ENCODE measurements at regions not wholly inside any gene's neighbourhood (a gene's known extent, or its start where the extent isn't known, plus 50 kb on each side); places are given as distances from the start of the nearest gene placed in this dataset.

GRCh38 chr5:143723159-143723558 is 88.8 kb upstream of the HMHB1 start:
- H3K36me3 ChIP-seq (ENCODE audit: insufficient read depth, low read length): no peaks in the 10 kb centered on the region
- peaks cover 0 to 2% of the 10 kb centered on the region in 2 donors for H3K27me3 Mint-ChIP-seq
- CTCF ChIA-PET: no interaction called here

GRCh38 chr5:143721925-143722324 is 90.0 kb upstream of the HMHB1 start:
- H3K4me3 Mint-ChIP-seq: no peak overlapping the region
- ChIA-PET POLR2A (interaction anchor here (0.6 kb wide), 1 partner anchor 28 kb away, joined by 9 read pairs; no protein-coding TSS in a partner anchor), CTCF (no interaction called here)
- H3K27me3 Mint-ChIP-seq: peaks cover 0 to 2% of the 10 kb centered on the region in 2 donors
- no peaks in the 10 kb centered on the region for H3K27me3 ChIP-seq (ENCODE audit: insufficient read depth, low read length, poor library complexity, severe bottlenecking)
- H3K36me3 ChIP-seq (ENCODE audit: insufficient read depth, low read length): no peaks in the 10 kb centered on the region
- no peak overlapping the region for H3K4me3 ChIP-seq (ENCODE audit: low read length)
- H3K4me1 ChIP-seq (ENCODE audit: insufficient read depth, low read length): no peaks in the 10 kb centered on the region
- H3K9me3 ChIP-seq (ENCODE audit: low read length): no peaks in the 10 kb centered on the region
- no peak overlapping the region for H3K27ac ChIP-seq (ENCODE audit: low read depth, low read length)
- peaks cover 3 to 9% (median 4%) of the 10 kb centered on the region in 3 donors for H3K4me1 Mint-ChIP-seq
- DNase-seq: no peak
- peaks cover 17 to 20% (median 19%) of the 10 kb centered on the region in 5 donors for H3K9me3 Mint-ChIP-seq
- H3K27ac Mint-ChIP-seq: no peak overlapping the region
- peaks cover 2 to 26% (median 5%) of the 10 kb centered on the region in 3 donors for H3K36me3 Mint-ChIP-seq

More at GRCh38 chr5:143723159-143723558, 88.8 kb upstream of the HMHB1 start:
- no peaks in the 10 kb centered on the region for H3K4me1 ChIP-seq (ENCODE audit: insufficient read depth, low read length)
- no peak overlapping the region for H3K27ac ChIP-seq (ENCODE audit: low read depth, low read length)
- POLR2A ChIA-PET: no interaction called here
- H3K4me3 Mint-ChIP-seq: no peak overlapping the region
- no peaks in the 10 kb centered on the region for H3K27me3 ChIP-seq (ENCODE audit: insufficient read depth, low read length, poor library complexity, severe bottlenecking)
- peaks cover 2 to 26% (median 5%) of the 10 kb centered on the region in 3 donors for H3K36me3 Mint-ChIP-seq
- H3K27ac Mint-ChIP-seq: no peak overlapping the region
- DNase-seq: no peak
- no peak overlapping the region for H3K4me3 ChIP-seq (ENCODE audit: low read length)
- no peaks in the 10 kb centered on the region for H3K4me1 Mint-ChIP-seq
- peaks cover 17 to 20% (median 19%) of the 10 kb centered on the region in 5 donors for H3K9me3 Mint-ChIP-seq
- H3K9me3 ChIP-seq (ENCODE audit: low read length): no peaks in the 10 kb centered on the region

DNA sequence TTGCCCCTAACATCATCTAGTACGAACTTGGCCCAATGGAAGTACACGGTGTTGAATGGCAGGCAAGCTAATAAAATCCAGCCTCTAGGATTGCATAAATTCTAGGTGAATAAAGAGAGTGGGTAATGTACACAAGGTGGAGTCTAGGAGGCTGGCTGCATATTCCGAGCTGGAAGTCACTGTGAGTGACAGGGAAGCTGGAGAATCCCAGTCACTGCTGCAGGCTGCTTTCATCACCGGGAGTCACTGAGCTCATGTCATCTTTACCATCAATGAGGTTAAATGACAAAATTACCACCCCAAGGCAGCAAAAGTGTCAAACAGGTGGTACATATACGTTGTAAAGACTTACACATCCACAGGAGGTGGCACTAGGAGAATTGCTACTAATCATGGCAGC is 91.3 kb upstream of the HMHB1 start:
- Mint-ChIP-seq H3K4me3 (no peak overlapping the region), H3K27ac (no peak overlapping the region), H3K27me3 (peaks cover 0 to 2% of the 10 kb centered on the region in 2 donors), H3K4me1 (peaks cover 3 to 9% (median 4%) of the 10 kb centered on the region in 3 donors), H3K36me3 (peaks cover 2 to 24% (median 5%) of the 10 kb centered on the region in 3 donors), H3K9me3 (peaks cover 15 to 18% (median 16%) of the 10 kb centered on the region in 5 donors)
- no peak overlapping the region for H3K4me3 ChIP-seq (ENCODE audit: low read length)
- no peaks in the 10 kb centered on the region for H3K36me3 ChIP-seq (ENCODE audit: insufficient read depth, low read length)
- no peaks in the 10 kb centered on the region for H3K4me1 ChIP-seq (ENCODE audit: insufficient read depth, low read length)
- ChIA-PET POLR2A (no interaction called here), CTCF (interaction anchor here (0.9 to 1.2 kb wide), 2 partner anchors 16 to 34 kb away, joined by 3 to 4 read pairs; no protein-coding TSS in a partner anchor)
- no peaks in the 10 kb centered on the region for H3K27me3 ChIP-seq (ENCODE audit: insufficient read depth, low read length, poor library complexity, severe bottlenecking)
- no peak for DNase-seq
- no peaks in the 10 kb centered on the region for H3K9me3 ChIP-seq (ENCODE audit: low read length)
- H3K27ac ChIP-seq (ENCODE audit: low read depth, low read length): no peak overlapping the region

- Mint-ChIP-seq H3K27ac (peak overlapping the region in 1 of 8 donors; percentile 55), H3K4me1 (peaks cover 3 to 9% (median 4%) of the 10 kb centered on the region in 3 donors), H3K27me3 (no peaks in the 10 kb centered on the region), H3K4me3 (no peak overlapping the region), H3K36me3 (no peaks in the 10 kb centered on the region), H3K9me3 (no peaks in the 10 kb centered on the region)
- H3K4me3 ChIP-seq (ENCODE audit: low read length): no peak overlapping the region
- H3K27ac ChIP-seq (ENCODE audit: low read depth, low read length): no peak overlapping the region
- DNase-seq: peak in 1 of 5 donors; percentile 4
- H3K9me3 ChIP-seq (ENCODE audit: low read length): no peaks in the 10 kb centered on the region
- POLR2A ChIA-PET: no interaction called here
- no peaks in the 10 kb centered on the region for H3K27me3 ChIP-seq (ENCODE audit: insufficient read depth, low read length, poor library complexity, severe bottlenecking)
- H3K36me3 ChIP-seq (ENCODE audit: insufficient read depth, low read length): no peaks in the 10 kb centered on the region
- CTCF ChIA-PET: no interaction called here
- no peaks in the 10 kb centered on the region for H3K4me1 ChIP-seq (ENCODE audit: insufficient read depth, low read length)
These were observed 94.6 kb upstream of the HMHB1 start for GRCh38 chr5:143717400-143717799.

DNA sequence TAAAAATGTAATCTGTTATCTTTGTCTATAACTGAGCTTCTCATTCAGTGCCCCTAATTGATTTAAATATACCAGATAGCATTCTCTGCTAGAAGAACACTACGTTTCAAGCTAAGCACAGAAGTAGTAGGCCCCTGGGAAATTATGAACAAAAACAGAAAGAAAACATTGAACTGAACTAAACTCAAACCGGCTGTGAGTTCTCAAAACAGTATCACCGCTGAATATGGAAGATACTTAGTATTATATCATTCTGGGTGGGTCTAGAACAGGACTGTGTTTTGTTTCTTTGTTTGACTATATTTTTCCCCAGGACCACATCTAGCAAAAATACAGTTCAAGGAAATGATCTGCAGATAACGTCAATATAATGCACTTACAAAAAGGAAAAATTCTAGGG is 95.1 kb upstream of the HMHB1 start:
- Histone ChIP-seq H3K9me3 (ENCODE audit: low read length) (no peaks in the 10 kb centered on the region), H3K27ac (ENCODE audit: low read depth, low read length) (no peak overlapping the region), H3K27me3 (ENCODE audit: insufficient read depth, low read length, poor library complexity, severe bottlenecking) (no peaks in the 10 kb centered on the region), H3K4me3 (ENCODE audit: low read length) (no peak overlapping the region), H3K36me3 (ENCODE audit: insufficient read depth, low read length) (no peaks in the 10 kb centered on the region), H3K4me1 (ENCODE audit: insufficient read depth, low read length) (no peaks in the 10 kb centered on the region)
- Mint-ChIP-seq H3K4me1 (peaks cover 3 to 9% (median 4%) of the 10 kb centered on the region in 3 donors), H3K9me3 (no peaks in the 10 kb centered on the region), H3K27me3 (no peaks in the 10 kb centered on the region), H3K36me3 (no peaks in the 10 kb centered on the region), H3K4me3 (no peak overlapping the region), H3K27ac (no peak overlapping the region)
- CTCF ChIA-PET: no interaction called here
- no peak for DNase-seq
- POLR2A ChIA-PET: no interaction called here

- no peak overlapping the region for H3K4me3 ChIP-seq (ENCODE audit: low read length)
- ChIA-PET CTCF (no interaction called here), POLR2A (no interaction called here)
- no peak for DNase-seq
- no peaks in the 10 kb centered on the region for H3K27me3 ChIP-seq (ENCODE audit: insufficient read depth, low read length, poor library complexity, severe bottlenecking)
- Mint-ChIP-seq H3K36me3 (no peaks in the 10 kb centered on the region), H3K4me3 (no peak overlapping the region), H3K9me3 (no peaks in the 10 kb centered on the region), H3K27ac (no peak overlapping the region), H3K27me3 (no peaks in the 10 kb centered on the region), H3K4me1 (peaks cover 3 to 9% (median 4%) of the 10 kb centered on the region in 3 donors)
- H3K9me3 ChIP-seq (ENCODE audit: low read length): no peaks in the 10 kb centered on the region
- no peaks in the 10 kb centered on the region for H3K36me3 ChIP-seq (ENCODE audit: insufficient read depth, low read length)
- no peaks in the 10 kb centered on the region for H3K4me1 ChIP-seq (ENCODE audit: insufficient read depth, low read length)
- no peak overlapping the region for H3K27ac ChIP-seq (ENCODE audit: low read depth, low read length)
These were observed 96.3 kb upstream of the HMHB1 start for GRCh38 chr5:143715616-143716015.

- Mint-ChIP-seq H3K27ac (no peak overlapping the region), H3K4me3 (no peak overlapping the region), H3K27me3 (no peaks in the 10 kb centered on the region), H3K36me3 (no peaks in the 10 kb centered on the region), H3K9me3 (no peaks in the 10 kb centered on the region), H3K4me1 (peaks cover 3 to 9% (median 4%) of the 10 kb centered on the region in 3 donors)
- no peaks in the 10 kb centered on the region for H3K4me1 ChIP-seq (ENCODE audit: insufficient read depth, low read length)
- no peaks in the 10 kb centered on the region for H3K27me3 ChIP-seq (ENCODE audit: insufficient read depth, low read length, poor library complexity, severe bottlenecking)
- H3K4me3 ChIP-seq (ENCODE audit: low read length): no peak overlapping the region
- no peak overlapping the region for H3K27ac ChIP-seq (ENCODE audit: low read depth, low read length)
- H3K9me3 ChIP-seq (ENCODE audit: low read length): no peaks in the 10 kb centered on the region
- no peaks in the 10 kb centered on the region for H3K36me3 ChIP-seq (ENCODE audit: insufficient read depth, low read length)
- POLR2A ChIA-PET: no interaction called here
- DNase-seq: no peak
- CTCF ChIA-PET: no interaction called here
These were observed 97.3 kb upstream of the HMHB1 start for GRCh38 chr5:143714629-143715028.

DNA sequence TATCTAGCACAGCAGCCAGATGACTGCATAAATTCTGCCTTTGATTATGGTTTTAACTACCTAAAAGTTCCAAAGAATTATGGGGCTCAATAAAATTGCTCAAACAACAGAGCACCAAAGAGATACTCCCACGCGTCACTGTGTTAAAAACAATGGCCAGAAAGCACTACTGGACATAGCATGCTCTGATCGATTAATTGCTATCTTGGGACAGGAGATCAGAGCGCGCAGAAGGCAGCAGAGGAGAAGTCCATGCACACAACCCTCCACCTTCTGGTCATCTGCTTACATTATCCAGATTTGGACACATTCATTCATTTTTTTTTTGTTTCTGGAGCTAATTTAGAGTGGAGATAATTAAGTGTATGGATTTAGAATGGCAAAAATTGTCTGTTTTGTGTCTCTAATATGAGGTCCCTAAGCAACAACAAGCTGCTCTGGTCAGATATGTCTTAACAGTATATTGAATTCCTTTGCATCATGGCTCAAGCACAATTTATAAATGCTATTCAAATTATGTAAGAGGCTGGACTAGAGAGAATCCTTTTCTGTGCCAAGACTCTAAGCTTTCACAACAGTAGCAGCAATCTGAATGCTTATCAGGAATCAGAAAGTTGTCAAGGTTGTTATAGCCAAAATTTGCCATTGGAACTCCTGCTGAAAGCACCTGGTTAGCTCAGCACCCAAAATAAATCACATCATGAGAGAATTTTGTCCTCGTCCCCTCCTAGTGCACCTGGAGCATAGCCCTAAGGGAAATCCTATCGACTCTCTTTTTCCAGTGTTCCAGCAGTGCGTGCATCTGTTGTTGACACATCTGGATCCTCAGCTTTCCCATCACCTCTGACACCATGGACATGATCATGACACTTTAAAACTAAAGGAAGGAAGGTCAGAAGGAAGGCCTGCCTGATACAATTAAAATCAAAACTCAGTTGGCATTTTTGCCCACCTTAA is 98.6 kb upstream of the HMHB1 start:
- no peaks in the 10 kb centered on the region for H3K36me3 ChIP-seq (ENCODE audit: insufficient read depth, low read length)
- ChIA-PET CTCF (no interaction called here), POLR2A (no interaction called here)
- no peak for DNase-seq
- Mint-ChIP-seq H3K27me3 (no peaks in the 10 kb centered on the region), H3K36me3 (no peaks in the 10 kb centered on the region), H3K4me1 (peaks cover 3 to 9% (median 4%) of the 10 kb centered on the region in 3 donors), H3K9me3 (no peaks in the 10 kb centered on the region), H3K27ac (no peak overlapping the region), H3K4me3 (no peak overlapping the region)
- H3K4me1 ChIP-seq (ENCODE audit: insufficient read depth, low read length): no peaks in the 10 kb centered on the region
- H3K4me3 ChIP-seq (ENCODE audit: low read length): no peak overlapping the region
- no peak overlapping the region for H3K27ac ChIP-seq (ENCODE audit: low read depth, low read length)
- H3K9me3 ChIP-seq (ENCODE audit: low read length): no peaks in the 10 kb centered on the region
- no peaks in the 10 kb centered on the region for H3K27me3 ChIP-seq (ENCODE audit: insufficient read depth, low read length, poor library complexity, severe bottlenecking)

Measured in CD8-positive, alpha-beta memory T cell (primary cell).